Naive B cell (primary cell): ENCODE measurements at regions not wholly inside any gene's neighbourhood (a gene's known extent, or its start where the extent isn't known, plus 50 kb on each side); places are given as distances from the start of the nearest gene placed in this dataset.

Experiments used
- ATAC-seq, 2 donors: fragments of 150-1000 bp; cut with Tn5 transposase; 2 replicates each; pipeline ENCODE4 v1.10.0; 2021; ENCODE audit warnings: low read depth in 2 of 2, mild to moderate bottlenecking in 2 of 2, moderate library complexity in 2 of 2
- DNase-seq: peaks from one replicate; pipeline ENCODE4 v3.0.0; 2022
- H3K27ac Mint-ChIP-seq, 6 donors: one replicate each; pipeline ENCODE4 v1.8.0; 2020 to 2022; ENCODE audit warnings: mild to moderate bottlenecking in 6 of 6, mixed read lengths in 6 of 6, moderate library complexity in 5 of 6, inconsistent platforms in 2 of 6
- H3K27me3 Mint-ChIP-seq, 3 donors: one replicate each; pipeline ENCODE4 v1.8.0; 2021 to 2022; ENCODE audit warnings: mixed read lengths in 3 of 3, mild to moderate bottlenecking in 1 of 3
- H3K36me3 Mint-ChIP-seq, 2 donors: one replicate each; pipeline ENCODE4 v1.8.0; 2020 to 2022; ENCODE audit warnings: mixed read lengths in 2 of 2, inconsistent platforms in 1 of 2, mild to moderate bottlenecking in 1 of 2
- H3K4me1 Mint-ChIP-seq, 3 donors: one replicate each; pipeline ENCODE4 v1.8.0; 2020 to 2022; ENCODE audit warnings: mixed read lengths in 3 of 3, inconsistent platforms in 1 of 3, mild to moderate bottlenecking in 1 of 3, moderate library complexity in 1 of 3
- H3K4me3 Mint-ChIP-seq, 8 donors: one replicate each; pipeline ENCODE4 v1.8.0; 2020 to 2022; ENCODE audit warnings: mild to moderate bottlenecking in 8 of 8, mixed read lengths in 8 of 8, moderate library complexity in 8 of 8, inconsistent platforms in 2 of 8
- H3K9me3 Mint-ChIP-seq, 7 donors: one replicate each; pipeline ENCODE4 v1.8.0; 2020 to 2022; ENCODE audit warnings: mixed read lengths in 7 of 7, mild to moderate bottlenecking in 5 of 7, inconsistent platforms in 2 of 7, moderate library complexity in 1 of 7

DNA sequence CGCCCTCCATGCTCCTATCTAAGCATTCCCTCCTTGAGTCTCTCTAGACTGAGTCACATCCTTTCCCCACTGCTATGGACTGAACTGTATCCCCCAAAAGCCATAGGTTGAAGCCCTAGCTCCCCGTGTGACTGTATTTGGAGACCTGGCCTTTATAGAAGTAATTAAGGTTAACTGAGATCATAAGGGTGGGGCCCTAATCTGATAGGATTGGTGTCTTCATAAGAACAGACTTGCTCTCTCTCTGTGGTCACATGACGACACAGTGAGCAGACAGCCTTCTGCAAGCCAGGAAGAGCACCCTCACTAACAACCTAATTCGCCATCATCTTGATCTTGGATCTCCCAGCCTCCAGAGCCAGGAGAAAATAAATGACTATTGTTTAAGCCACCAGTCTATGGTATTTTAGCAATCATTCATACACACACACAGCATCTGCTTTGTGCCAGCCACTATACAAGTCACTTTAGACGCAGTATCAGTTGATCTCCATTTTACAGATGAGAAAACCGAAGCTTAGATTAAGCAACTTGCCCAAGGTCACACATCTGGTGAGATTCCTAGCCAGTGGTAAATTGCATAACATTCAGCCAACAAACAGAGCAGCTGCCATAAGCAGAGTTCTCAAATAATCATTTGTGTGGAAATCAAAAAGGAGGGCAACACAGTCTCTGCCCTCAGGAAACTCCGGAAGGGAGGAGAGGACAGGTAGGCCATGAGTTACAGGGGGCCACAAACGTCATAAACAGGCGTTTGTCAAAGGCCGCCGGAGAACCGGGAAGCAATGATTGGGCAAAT lies 66.3 kb upstream of the HES1 start:
- Mint-ChIP-seq H3K4me1 (peaks cover 31 to 36% (median 32%) of the 10 kb centered on the region in 3 donors), H3K36me3 (no peaks in the 10 kb centered on the region), H3K4me3 (peak overlapping the region; percentile 72 to 86 (median 78)), H3K27me3 (no peaks in the 10 kb centered on the region), H3K9me3 (peaks cover 0 to 12% (median 4%) of the 10 kb centered on the region in 7 donors), H3K27ac (peak overlapping the region; percentile 84 to 95 (median 92))
- ATAC-seq, result no peak
- no peak for DNase-seq

DNA sequence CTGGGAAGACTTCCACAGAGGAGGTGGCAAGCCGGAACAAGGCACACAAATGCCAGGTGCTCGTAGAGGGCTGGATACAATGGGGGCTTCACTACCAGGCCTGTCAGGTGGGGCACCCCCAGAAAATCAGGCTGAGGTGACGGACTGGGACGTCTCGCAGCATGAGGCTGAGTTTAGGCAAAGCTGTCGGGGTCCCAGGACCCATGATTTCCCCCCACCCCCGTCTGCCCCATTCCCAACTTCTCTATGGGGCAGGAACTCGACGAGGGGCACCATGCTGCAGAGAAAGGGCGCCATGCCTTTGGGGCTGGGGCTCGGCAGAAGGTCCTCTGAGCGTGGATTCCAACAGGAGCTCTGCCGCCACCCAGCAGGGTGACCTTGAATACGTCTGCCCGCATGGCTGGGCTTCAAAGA lies 65.7 kb upstream of the HES1 start:
- DNase-seq (no peak), ATAC-seq (no peak)
- H3K27me3 Mint-ChIP-seq, result no peaks in the 10 kb centered on the region
- H3K4me3 Mint-ChIP-seq, result peak overlapping the region; percentile 72 to 86 (median 78)
- peaks cover 26 to 34% (median 27%) of the 10 kb centered on the region in 3 donors for H3K4me1 Mint-ChIP-seq
- peak overlapping the region; percentile 90 to 95 (median 94) for H3K27ac Mint-ChIP-seq
- peaks cover 0 to 12% (median 4%) of the 10 kb centered on the region in 7 donors for H3K9me3 Mint-ChIP-seq
- no peaks in the 10 kb centered on the region for H3K36me3 Mint-ChIP-seq

DNA sequence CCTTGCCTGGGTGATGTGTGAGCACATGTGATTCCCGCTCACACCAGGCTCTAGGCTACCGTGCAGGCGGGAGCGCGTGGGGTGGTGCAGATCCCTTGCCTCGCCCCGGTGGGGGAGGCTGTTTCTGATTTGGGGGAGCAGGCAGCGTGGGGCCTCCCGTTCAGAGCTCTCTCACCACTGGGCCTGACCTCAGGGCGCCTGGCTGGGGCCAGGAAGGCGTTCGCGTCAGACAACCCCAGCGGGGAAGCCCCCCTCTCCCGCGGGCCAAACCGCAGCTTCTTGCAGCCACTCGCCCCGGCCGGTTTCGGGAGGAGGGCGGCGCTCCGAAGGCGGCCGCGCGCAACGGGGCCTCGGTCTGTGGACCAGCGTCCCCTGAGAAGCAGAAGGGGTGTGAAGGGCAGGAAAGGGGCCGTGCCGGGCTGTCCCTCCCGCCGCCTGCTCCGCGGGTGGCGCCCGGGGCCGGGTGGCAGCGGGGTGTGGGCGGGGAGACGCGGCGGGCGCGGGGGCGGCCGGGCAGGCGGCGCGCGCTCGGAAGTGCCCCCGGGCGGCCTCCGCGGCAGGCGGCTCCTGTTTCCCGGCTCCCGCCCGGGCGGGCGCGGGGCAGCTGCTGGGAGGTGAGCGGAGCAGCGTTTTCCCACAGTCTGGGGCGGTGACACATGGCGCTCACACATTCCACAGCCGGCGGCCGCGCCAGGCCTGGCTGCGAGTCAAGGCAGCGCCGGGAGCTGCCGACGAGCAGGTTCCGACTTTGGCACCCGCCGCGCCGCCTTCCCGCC lies 65.1 kb upstream of the HES1 start:
- ATAC-seq (peak; percentile 86 to 90), DNase-seq (peak; percentile 99)
- peaks cover 0 to 12% (median 4%) of the 10 kb centered on the region in 7 donors for H3K9me3 Mint-ChIP-seq
- peak overlapping the region; percentile 90 to 95 (median 94) for H3K27ac Mint-ChIP-seq
- H3K4me1 Mint-ChIP-seq, result peaks cover 26 to 33% (median 27%) of the 10 kb centered on the region in 3 donors
- H3K27me3 Mint-ChIP-seq, result no peaks in the 10 kb centered on the region
- H3K4me3 Mint-ChIP-seq, result peak overlapping the region; percentile 72 to 86 (median 78)
- H3K36me3 Mint-ChIP-seq, result no peaks in the 10 kb centered on the region

DNA sequence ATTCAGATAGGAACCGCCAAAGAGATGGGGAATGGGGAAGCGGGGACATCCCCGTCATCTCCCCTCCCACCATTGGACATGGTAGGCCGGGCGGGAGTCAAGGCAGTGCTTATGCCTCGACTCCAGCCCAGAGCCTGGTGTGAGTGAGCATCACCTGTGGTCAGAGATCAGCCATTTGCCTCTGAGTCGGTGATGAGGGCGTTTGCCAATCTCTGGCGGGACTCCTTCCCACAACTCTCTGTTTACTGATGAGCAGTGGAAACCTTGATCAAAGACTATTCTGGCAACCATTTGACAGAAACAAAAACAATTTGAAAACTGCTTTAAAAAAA lies 63.9 kb upstream of the HES1 start:
- no peak for ATAC-seq
- H3K9me3 Mint-ChIP-seq, result peaks cover 0 to 12% (median 4%) of the 10 kb centered on the region in 7 donors
- no peaks in the 10 kb centered on the region for H3K27me3 Mint-ChIP-seq
- H3K36me3 Mint-ChIP-seq, result no peaks in the 10 kb centered on the region
- no peak for DNase-seq
- H3K27ac Mint-ChIP-seq, result peak overlapping the region in 5 of 6 donors; percentile 62 to 93 (median 90)
- peaks cover 26 to 35% (median 27%) of the 10 kb centered on the region in 3 donors for H3K4me1 Mint-ChIP-seq
- H3K4me3 Mint-ChIP-seq, result peak overlapping the region; percentile 69 to 90 (median 78)

DNA sequence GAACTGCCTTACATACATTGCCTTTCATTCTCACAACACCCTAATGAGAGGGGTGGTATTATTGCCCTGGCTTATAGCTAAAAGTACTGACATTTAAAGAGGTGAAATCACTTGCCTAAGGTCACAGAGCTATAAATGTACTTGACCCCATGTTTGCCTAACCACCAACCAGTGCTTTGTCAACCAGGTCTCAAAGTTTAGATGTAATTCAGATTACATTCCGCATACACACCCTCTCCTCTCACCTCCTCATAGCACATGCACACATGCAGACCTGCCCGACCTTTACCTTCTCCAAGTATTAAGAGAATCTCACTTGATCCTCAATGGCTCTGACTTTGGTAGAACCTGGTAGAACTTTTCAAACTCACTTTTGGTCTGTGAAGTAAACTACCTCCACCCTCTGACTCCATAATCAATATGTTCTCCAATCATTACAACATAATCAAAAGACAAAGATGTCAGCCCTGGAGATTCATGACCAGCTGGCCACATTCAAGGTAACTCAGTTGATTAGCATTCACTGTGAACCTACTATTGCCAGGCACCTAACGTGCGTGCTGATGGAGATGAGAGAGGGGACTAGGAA lies 63.2 kb upstream of the HES1 start:
- H3K27me3 Mint-ChIP-seq, result peaks cover 0 to 6% (median 0%) of the 10 kb centered on the region in 3 donors
- peak overlapping the region; percentile 35 to 90 (median 66) for H3K4me3 Mint-ChIP-seq
- ATAC-seq, result no peak
- no peak for DNase-seq
- H3K27ac Mint-ChIP-seq, result peak overlapping the region; percentile 28 to 93 (median 75)
- peaks cover 26 to 35% (median 27%) of the 10 kb centered on the region in 3 donors for H3K4me1 Mint-ChIP-seq
- no peaks in the 10 kb centered on the region for H3K36me3 Mint-ChIP-seq
- H3K9me3 Mint-ChIP-seq, result peaks cover 0 to 7% (median 0%) of the 10 kb centered on the region in 7 donors

DNA sequence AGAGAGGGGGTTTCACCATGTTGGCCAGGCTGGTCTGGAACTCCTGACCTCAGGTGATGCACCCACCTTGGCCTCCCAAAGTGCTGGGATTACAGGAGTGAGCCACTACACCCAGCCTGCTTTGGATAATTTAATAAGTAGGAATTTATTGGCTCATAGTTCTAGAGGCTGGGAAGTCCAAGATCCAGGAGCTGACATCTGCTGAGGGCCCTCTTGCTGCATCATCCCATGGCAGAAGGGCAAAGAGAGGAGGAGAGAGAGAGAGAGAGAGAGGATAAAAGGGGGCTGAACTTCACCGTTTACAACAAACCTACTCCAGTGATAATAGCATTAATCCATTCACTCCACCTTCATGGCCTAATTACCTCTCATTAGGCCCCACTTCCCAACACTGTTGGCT lies 62.0 kb upstream of the HES1 start:
- ATAC-seq (no peak), DNase-seq (no peak)
- H3K4me1 Mint-ChIP-seq, result peaks cover 26 to 30% (median 27%) of the 10 kb centered on the region in 3 donors
- no peak overlapping the region for H3K4me3 Mint-ChIP-seq
- H3K27me3 Mint-ChIP-seq, result peaks cover 0 to 10% (median 0%) of the 10 kb centered on the region in 3 donors
- H3K36me3 Mint-ChIP-seq, result no peaks in the 10 kb centered on the region
- peak overlapping the region in 2 of 6 donors; percentile 3 to 15 for H3K27ac Mint-ChIP-seq
- H3K9me3 Mint-ChIP-seq, result peaks cover 0 to 7% (median 0%) of the 10 kb centered on the region in 7 donors

DNA sequence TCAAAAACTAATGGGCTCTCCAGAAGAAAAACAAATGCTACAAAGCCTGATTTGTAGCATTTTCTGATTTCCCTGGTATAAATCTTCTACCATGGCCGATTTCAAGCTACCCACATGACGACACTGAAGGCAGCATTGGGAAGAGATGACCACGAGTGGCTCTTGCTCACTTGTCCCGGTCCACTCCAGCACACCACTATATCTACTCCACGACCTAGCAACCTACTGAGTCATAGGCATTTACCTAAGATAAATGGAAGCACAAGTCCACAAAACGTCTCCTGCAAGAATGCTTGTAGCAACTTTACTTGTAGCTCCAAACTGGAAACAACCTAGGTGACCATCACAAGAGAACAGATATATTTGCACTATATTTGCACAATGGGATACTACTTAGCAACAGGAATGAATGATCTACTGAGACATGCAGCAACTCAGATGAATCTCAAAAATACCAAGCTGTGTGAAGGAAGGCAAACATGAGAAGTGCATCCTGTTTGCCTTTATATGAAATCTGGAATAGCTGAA lies 60.8 kb upstream of the HES1 start:
- no peak overlapping the region for H3K4me3 Mint-ChIP-seq
- H3K27me3 Mint-ChIP-seq, result peaks cover 0 to 16% (median 0%) of the 10 kb centered on the region in 3 donors
- no peaks in the 10 kb centered on the region for H3K36me3 Mint-ChIP-seq
- H3K9me3 Mint-ChIP-seq, result no peaks in the 10 kb centered on the region
- peaks cover 17 to 26% (median 22%) of the 10 kb centered on the region in 3 donors for H3K4me1 Mint-ChIP-seq
- peak overlapping the region in 1 of 6 donors; percentile 0 for H3K27ac Mint-ChIP-seq
- ATAC-seq (no peak), DNase-seq (no peak)

DNA sequence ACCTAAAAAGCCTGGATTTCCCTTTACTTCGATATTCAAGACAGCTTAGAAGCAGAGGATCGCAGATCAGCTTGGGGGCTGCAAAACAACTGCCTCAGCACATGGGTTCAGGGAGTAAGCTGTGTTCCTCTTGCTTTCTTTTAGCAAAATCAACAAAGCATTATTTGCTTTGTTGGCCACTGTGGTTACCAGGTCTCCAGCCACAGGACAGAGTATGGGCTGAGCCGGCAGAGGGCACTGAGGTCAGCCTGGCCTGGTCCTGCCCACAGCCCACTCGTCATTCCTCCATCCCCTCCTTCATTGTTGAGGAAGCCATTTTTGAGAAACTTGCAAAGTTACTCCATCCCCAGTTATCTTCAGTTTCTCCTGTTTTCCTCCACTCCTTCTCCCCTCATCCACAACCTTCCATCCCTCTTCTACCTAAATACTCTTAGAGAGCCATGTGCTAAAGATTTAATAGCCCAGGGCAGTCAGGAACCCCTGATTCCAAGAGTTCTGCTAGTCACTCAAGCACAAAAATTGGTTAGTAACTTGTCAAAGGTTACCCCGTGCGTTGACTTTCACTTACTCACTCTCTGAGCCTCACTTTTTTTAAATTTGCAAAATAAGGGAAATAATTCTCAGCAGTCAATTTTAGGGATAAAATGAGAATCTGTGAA lies 60.0 kb upstream of the HES1 start:
- H3K9me3 Mint-ChIP-seq, result no peaks in the 10 kb centered on the region
- H3K27ac Mint-ChIP-seq, result no peak overlapping the region
- peaks cover 0 to 20% (median 0%) of the 10 kb centered on the region in 3 donors for H3K27me3 Mint-ChIP-seq
- H3K4me3 Mint-ChIP-seq, result no peak overlapping the region
- no peak for ATAC-seq
- no peaks in the 10 kb centered on the region for H3K36me3 Mint-ChIP-seq
- peaks cover 13 to 22% (median 16%) of the 10 kb centered on the region in 3 donors for H3K4me1 Mint-ChIP-seq
- DNase-seq, result no peak

DNA sequence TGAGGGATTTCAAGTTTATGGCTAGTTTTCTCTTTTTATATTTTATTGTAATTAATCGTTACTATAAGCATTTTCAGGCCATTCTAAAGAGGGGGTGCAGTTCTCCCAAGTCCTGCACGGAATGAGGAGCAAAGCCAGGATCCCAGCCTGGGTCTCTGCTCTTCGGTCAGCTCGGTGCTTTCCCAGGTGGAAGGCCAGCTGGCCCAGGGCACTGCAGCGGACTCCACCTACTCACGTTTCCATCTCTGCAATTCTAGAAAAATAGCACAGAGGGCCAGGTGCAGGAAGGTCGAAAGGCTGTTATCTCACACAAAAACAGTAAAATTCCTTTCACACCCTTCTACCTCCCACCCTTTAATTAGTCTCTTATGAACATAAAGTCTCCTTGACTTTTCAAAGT lies 59.5 kb upstream of the HES1 start:
- Mint-ChIP-seq H3K27ac (no peak overlapping the region), H3K27me3 (peaks cover 0 to 20% (median 0%) of the 10 kb centered on the region in 3 donors), H3K4me3 (no peak overlapping the region), H3K36me3 (no peaks in the 10 kb centered on the region), H3K4me1 (peaks cover 12 to 18% (median 16%) of the 10 kb centered on the region in 3 donors), H3K9me3 (no peaks in the 10 kb centered on the region)
- no peak for DNase-seq
- no peak for ATAC-seq

DNA sequence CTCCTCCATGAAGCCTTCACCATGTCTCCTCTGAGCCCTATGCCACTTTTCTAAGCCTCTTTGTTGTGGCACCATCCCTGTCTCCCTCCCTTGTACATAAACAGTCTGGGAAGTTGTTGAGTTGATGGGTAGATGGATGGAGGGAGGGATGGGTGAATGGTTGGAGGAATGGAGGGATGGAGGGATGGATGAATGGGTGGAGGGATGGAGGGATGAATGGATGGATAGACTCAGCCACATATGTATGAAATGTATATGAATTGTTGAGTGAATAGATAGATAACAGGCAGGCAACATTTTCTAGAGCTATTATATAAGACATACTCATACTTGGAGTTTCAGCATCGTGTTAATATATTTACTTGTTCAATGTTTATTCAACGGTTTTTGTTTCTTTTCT lies 58.3 kb upstream of the HES1 start:
- H3K4me3 Mint-ChIP-seq, result no peak overlapping the region
- H3K36me3 Mint-ChIP-seq, result no peaks in the 10 kb centered on the region
- H3K9me3 Mint-ChIP-seq, result no peaks in the 10 kb centered on the region
- ATAC-seq, result no peak
- H3K27me3 Mint-ChIP-seq, result peaks cover 0 to 22% (median 0%) of the 10 kb centered on the region in 3 donors
- H3K4me1 Mint-ChIP-seq, result peaks cover 2 to 14% (median 5%) of the 10 kb centered on the region in 3 donors
- no peak for DNase-seq
- peak overlapping the region in 2 of 6 donors; percentile 13 to 80 for H3K27ac Mint-ChIP-seq

DNA sequence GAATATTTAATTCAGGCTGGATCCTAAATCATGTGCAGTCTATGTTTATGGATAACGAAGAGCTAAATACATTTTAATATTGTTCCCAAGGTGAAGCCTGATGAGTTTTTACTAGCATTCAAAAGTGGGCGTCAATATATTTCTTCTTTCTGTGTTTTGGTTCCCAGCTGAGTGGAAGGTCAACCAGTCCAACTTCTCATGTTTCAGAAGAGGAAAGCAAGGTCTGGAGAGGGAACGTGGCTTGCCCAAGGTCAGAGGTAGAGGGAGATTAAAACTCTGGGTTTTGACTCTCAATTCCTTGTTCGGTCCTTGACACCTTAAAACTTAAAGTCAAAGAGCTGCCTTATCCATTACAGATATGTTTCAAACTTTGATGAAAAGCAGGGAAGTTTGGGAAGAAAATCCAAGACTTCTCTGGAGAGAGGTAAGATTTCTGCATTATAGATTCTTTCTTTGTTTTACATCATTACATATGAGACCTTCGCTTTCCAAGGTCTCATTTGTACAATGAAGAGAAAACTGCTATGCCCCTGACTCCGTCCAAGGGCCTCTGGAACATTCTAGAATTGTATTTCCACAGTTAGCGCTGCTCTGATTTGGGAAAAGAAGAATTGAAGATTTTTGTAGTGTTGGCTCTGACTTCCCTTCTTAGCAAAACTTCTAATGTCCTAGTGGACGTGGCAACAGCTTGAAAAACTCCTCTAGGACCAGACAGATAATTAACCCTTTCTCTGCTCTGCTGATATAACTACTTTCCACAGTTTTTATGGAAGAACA lies 57.7 kb upstream of the HES1 start:
- peaks cover 2 to 16% (median 5%) of the 10 kb centered on the region in 3 donors for H3K4me1 Mint-ChIP-seq
- H3K4me3 Mint-ChIP-seq, result no peak overlapping the region
- H3K36me3 Mint-ChIP-seq, result no peaks in the 10 kb centered on the region
- H3K27ac Mint-ChIP-seq, result no peak overlapping the region
- H3K27me3 Mint-ChIP-seq, result peaks cover 0 to 26% (median 0%) of the 10 kb centered on the region in 3 donors
- ATAC-seq (no peak), DNase-seq (no peak)
- H3K9me3 Mint-ChIP-seq, result no peaks in the 10 kb centered on the region

DNA sequence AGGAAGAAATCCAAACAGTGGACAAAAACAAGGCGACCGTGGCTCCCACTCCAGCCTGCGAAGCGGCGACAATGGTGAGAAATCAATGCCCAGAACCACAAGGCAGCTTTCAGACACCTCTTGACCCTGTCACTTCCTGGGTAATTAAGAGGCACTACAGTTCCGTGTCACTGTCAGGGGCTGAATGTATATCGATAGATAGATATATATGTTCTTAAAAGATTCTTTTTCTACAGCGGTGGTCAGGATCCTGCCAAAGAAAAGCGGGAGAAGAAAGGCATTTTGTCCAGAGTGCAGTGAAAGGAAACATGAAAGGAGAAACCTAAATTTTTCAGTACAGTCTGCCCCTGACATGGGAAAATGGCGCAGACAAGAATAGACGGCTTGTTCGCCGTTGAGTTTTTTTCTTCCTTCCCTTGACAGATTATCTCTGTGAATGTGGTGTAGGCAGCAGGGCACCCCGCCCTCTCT lies 56.2 kb upstream of the HES1 start:
- ATAC-seq, result no peak
- Mint-ChIP-seq H3K4me1 (peaks cover 10 to 20% (median 10%) of the 10 kb centered on the region in 3 donors), H3K9me3 (no peaks in the 10 kb centered on the region), H3K4me3 (no peak overlapping the region), H3K27me3 (peaks cover 0 to 33% (median 0%) of the 10 kb centered on the region in 3 donors), H3K27ac (no peak overlapping the region), H3K36me3 (no peaks in the 10 kb centered on the region)
- DNase-seq, result no peak
